MM.1S (cell line): ENCODE measurements at regions not wholly inside any gene's neighbourhood (a gene's known extent, or its start where the extent isn't known, plus 50 kb on each side); places are given as distances from the start of the nearest gene placed in this dataset.
"Not testable (repeated sequence)": the region's sequence is repeated elsewhere in the genome, so short reads cannot be mapped to it uniquely, and the experiment has no call there.

ENCODE experiments used
- DNase-seq: peaks from one replicate; pipeline ENCODE4 v3.0.0-alpha.2; 2015
- H2AFZ ChIP-seq: fragments of 300-600 bp; sonication (generic); 2 replicates; pipeline ENCODE4 v1.6.0; 2016; ENCODE audit warnings: antibody characterized with exemption, low read length
- H3F3A ChIP-seq: fragments of 300-600 bp; sonication (generic); 2 replicates; pipeline ENCODE4 v1.6.1; 2016; ENCODE audit warnings: mild to moderate bottlenecking, antibody characterized with exemption, low read length, moderate library complexity, mixed read lengths; ENCODE audit not compliant: insufficient read depth
- H3K27ac ChIP-seq: fragments of 300-600 bp; sonication (generic); 2 replicates; pipeline ENCODE4 v1.5.1; 2016; ENCODE audit warnings: mild to moderate bottlenecking, low read length
- H3K27me3 ChIP-seq: fragments of 300-600 bp; sonication (generic); replicated peaks from 2 replicates; pipeline ENCODE4 v1.6.0; 2016; ENCODE audit warnings: low read length; ENCODE audit not compliant: insufficient read depth
- H3K36me3 ChIP-seq: fragments of 300-600 bp; sonication (generic); replicated peaks from 2 replicates; pipeline ENCODE4 v1.6.1; 2016; ENCODE audit warnings: mild to moderate bottlenecking, low read length, mixed read lengths; ENCODE audit not compliant: insufficient read depth
- H3K4me1 ChIP-seq: fragments of 300-600 bp; sonication (generic); 2 replicates; pipeline ENCODE4 v1.6.1; 2016; ENCODE audit warnings: low read length, mixed read lengths
- H3K4me2 ChIP-seq: fragments of 300-600 bp; sonication (generic); 2 replicates; pipeline ENCODE4 v1.6.0; 2016; ENCODE audit warnings: low read depth, low read length
- H3K4me3 ChIP-seq: fragments of 300-600 bp; sonication (generic); 2 replicates; pipeline ENCODE4 v1.5.1; 2016; ENCODE audit warnings: low read length, mixed read lengths
- H3K79me2 ChIP-seq: fragments of 300-600 bp; sonication (generic); 2 replicates; pipeline ENCODE4 v1.6.1; 2016; ENCODE audit warnings: mixed run types, low read length, mixed read lengths
- H3K9ac ChIP-seq: fragments of 300-600 bp; sonication (generic); 2 replicates; pipeline ENCODE4 v1.6.1; 2016; ENCODE audit warnings: low read length, mixed read lengths
- H3K9me2 ChIP-seq: fragments of 300-600 bp; sonication (generic); replicated peaks from 2 replicates; pipeline ENCODE4 v1.6.1; 2016; ENCODE audit warnings: mild to moderate bottlenecking, low read length, mixed read lengths; ENCODE audit not compliant: insufficient read depth
- H3K9me3 ChIP-seq: fragments of 300-600 bp; sonication (generic); replicated peaks from 2 replicates; pipeline ENCODE4 v1.6.1; 2016; ENCODE audit warnings: mild to moderate bottlenecking, low read length, mixed read lengths; ENCODE audit not compliant: insufficient read depth
- H4K20me1 ChIP-seq: fragments of 300-600 bp; sonication (generic); 2 replicates; pipeline ENCODE4 v1.6.1; 2016; ENCODE audit warnings: mild to moderate bottlenecking, low read length, moderate library complexity, mixed read lengths; ENCODE audit not compliant: insufficient read depth
- EZH2 ChIP-seq: fragments of 300-600 bp; sonication (generic); optimal IDR thresholded peaks from 2 replicates; pipeline ENCODE3; 2017; ENCODE audit warnings: low read depth, mild to moderate bottlenecking, antibody characterized with exemption, low read length, mixed read lengths
- EZH2phosphoT487 ChIP-seq: fragments of 300-600 bp; sonication (generic); IDR thresholded peaks from 2 replicates; pipeline ENCODE4 v1.6.1; 2018; ENCODE audit warnings: antibody characterized with exemption, low read length
- TF ChIP-seq, protein P1 (sequence below): fragments of 300-600 bp; sonication (generic); IDR thresholded peaks from 2 replicates; pipeline ENCODE4 v1.5.1; 2016; ENCODE audit warnings: antibody characterized with exemption, low read length, mixed read lengths

DNA sequence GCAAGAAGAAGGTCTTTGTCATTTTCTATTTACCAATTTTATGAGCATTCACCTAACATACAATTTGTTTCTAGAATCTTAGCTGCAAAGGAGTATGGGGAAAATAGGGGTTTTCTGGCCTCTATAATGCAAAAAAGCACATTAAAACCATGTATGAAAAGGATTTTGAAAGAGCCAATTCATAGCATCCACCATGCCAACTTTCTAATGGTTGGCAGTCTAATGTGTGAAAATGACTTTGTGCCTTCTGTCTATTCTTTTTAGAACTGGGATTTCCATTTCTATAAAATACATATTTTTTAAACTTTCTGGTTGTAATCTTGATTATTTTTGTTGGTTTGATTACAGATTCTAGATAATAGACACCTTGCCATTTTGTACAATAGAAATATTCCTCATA, 333.7 kb upstream of the CNTN6 start:
- no peaks in the 10 kb centered on the region for H3K9me2 ChIP-seq
- no peaks in the 10 kb centered on the region for H4K20me1 ChIP-seq
- no peak overlapping the region for H2AFZ ChIP-seq
- no peaks in the 10 kb centered on the region for H3K36me3 ChIP-seq
- no peak for TF ChIP-seq EZH2phosphoT487
- TF ChIP-seq EZH2, result no peak
- TF ChIP-seq, protein P1, sequence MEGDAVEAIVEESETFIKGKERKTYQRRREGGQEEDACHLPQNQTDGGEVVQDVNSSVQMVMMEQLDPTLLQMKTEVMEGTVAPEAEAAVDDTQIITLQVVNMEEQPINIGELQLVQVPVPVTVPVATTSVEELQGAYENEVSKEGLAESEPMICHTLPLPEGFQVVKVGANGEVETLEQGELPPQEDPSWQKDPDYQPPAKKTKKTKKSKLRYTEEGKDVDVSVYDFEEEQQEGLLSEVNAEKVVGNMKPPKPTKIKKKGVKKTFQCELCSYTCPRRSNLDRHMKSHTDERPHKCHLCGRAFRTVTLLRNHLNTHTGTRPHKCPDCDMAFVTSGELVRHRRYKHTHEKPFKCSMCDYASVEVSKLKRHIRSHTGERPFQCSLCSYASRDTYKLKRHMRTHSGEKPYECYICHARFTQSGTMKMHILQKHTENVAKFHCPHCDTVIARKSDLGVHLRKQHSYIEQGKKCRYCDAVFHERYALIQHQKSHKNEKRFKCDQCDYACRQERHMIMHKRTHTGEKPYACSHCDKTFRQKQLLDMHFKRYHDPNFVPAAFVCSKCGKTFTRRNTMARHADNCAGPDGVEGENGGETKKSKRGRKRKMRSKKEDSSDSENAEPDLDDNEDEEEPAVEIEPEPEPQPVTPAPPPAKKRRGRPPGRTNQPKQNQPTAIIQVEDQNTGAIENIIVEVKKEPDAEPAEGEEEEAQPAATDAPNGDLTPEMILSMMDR, result no peak
- no peak overlapping the region for H3K4me3 ChIP-seq
- H3K4me1 ChIP-seq, result no peaks in the 10 kb centered on the region
- no peaks in the 10 kb centered on the region for H3K79me2 ChIP-seq
- no peak overlapping the region for H3K4me2 ChIP-seq
- no peak for DNase-seq
- H3K27ac ChIP-seq, result no peak overlapping the region
- no peak overlapping the region for H3K9ac ChIP-seq
- H3K27me3 ChIP-seq, result no peaks in the 10 kb centered on the region
- no peaks in the 10 kb centered on the region for H3F3A ChIP-seq
- no peaks in the 10 kb centered on the region for H3K9me3 ChIP-seq

DNA sequence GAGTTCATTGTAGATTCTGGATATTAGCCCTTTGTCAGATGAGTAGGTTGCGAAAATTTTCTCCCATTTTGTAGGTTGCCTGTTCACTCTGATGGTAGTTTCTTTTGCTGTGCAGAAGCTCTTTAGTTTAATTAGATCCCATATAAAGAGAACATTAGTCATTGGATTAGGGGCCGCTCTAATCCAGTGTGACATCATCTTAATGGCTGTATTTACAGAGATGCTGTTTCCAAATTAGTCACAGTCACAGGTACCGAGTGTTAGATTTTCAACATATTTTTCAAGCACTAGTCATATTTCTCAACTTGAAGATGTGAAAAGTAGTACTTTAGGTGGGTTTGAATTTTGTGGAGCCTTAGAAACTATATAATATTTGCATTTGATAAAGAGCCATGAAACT, 319.4 kb upstream of the CNTN6 start:
- not testable (repeated sequence) for H3K9me2 ChIP-seq, H2AFZ ChIP-seq, H3K27ac ChIP-seq, H3K4me3 ChIP-seq, H4K20me1 ChIP-seq, H3K27me3 ChIP-seq, H3K4me1 ChIP-seq, H3K4me2 ChIP-seq, H3K36me3 ChIP-seq, DNase-seq, H3K79me2 ChIP-seq, H3F3A ChIP-seq, H3K9ac ChIP-seq, H3K9me3 ChIP-seq

DNA sequence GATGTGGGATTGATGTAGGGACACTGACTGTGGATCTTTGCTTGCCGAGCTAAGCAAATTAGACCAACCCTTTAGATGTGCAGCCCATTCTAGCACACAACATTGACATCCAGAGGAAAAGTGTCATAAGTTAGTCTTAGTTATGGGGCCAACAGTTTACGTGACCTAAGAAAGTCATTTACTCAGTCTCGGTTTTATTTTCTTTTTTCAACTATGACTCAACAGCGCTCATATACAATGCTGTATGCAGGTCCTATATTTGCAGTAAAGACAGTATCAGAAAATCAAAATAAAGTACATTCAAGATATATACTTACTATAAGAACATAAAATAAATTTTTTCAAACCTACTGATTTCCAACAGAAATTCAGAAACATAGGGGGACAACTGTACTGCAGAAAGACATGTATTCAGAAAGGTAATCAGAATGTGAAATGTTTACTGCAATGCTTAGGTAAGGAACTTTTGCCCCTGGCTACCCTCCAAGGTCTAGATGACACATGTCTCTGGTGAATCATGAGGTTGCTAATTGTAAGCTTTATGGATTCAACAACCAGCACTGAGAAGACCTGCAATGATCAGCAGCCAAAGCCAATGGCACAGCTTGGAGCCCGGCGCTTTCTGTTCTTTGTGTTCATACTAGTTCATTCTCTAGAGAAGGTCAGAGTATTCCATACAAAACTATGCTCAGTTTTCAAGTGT, 317.5 kb upstream of the CNTN6 start:
- Histone ChIP-seq H2AFZ (no peak overlapping the region), H3K9me2 (no peaks in the 10 kb centered on the region), H3K79me2 (no peaks in the 10 kb centered on the region), H4K20me1 (no peaks in the 10 kb centered on the region), H3K36me3 (no peaks in the 10 kb centered on the region), H3K4me2 (no peak overlapping the region), H3K27ac (no peak overlapping the region), H3K27me3 (no peaks in the 10 kb centered on the region), H3K4me1 (no peaks in the 10 kb centered on the region), H3F3A (no peaks in the 10 kb centered on the region), H3K9me3 (no peaks in the 10 kb centered on the region), H3K9ac (no peak overlapping the region), H3K4me3 (no peak overlapping the region)
- DNase-seq, result no peak
- TF ChIP-seq EZH2phosphoT487 (no peak), EZH2 (no peak)
- TF ChIP-seq, protein P1, result no peak

DNA sequence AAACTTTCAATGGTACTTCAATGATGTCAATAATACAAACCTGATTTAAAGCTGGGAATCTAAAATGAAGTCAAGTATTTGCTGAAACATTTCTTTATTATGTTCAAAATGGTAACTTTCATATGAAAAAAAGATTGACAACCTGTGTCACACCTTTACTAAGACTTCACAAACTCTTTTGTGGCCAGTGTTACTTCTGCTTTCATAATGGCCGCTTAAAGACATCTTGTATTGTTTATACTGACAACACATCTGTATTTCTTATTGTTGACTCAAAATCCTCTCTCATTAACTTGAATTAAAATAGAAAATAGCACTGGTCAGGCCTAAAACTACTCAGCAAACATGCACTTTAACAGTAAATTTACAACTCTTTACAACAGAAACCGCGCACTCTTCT, 312.3 kb upstream of the CNTN6 start:
- TF ChIP-seq EZH2phosphoT487, result no peak
- no peak for TF ChIP-seq EZH2
- TF ChIP-seq, protein P1, result no peak
- no peak overlapping the region for H3K27ac ChIP-seq
- H3K9me3 ChIP-seq, result no peaks in the 10 kb centered on the region
- no peaks in the 10 kb centered on the region for H3F3A ChIP-seq
- H3K79me2 ChIP-seq, result no peaks in the 10 kb centered on the region
- no peak overlapping the region for H3K4me3 ChIP-seq
- no peak for DNase-seq
- no peaks in the 10 kb centered on the region for H4K20me1 ChIP-seq
- H3K4me2 ChIP-seq, result no peak overlapping the region
- H3K36me3 ChIP-seq, result no peaks in the 10 kb centered on the region
- no peaks in the 10 kb centered on the region for H3K4me1 ChIP-seq
- no peaks in the 10 kb centered on the region for H3K9me2 ChIP-seq
- H3K9ac ChIP-seq, result no peak overlapping the region
- no peak overlapping the region for H2AFZ ChIP-seq
- H3K27me3 ChIP-seq, result no peaks in the 10 kb centered on the region
